ENCODE measurements at regions not wholly inside any gene's neighbourhood (a gene's known extent, or its start where the extent isn't known, plus 50 kb on each side); places are given as distances from the start of the nearest gene placed in this dataset.
"Not testable (repeated sequence)": the region's sequence is repeated elsewhere in the genome, so short reads cannot be mapped to it uniquely, and the experiment has no call there.

GRCh38 chr3:177860184-177860583, 662.9 kb upstream of the TBL1XR1 start:
- no peak overlapping the region for H3K4me3 Mint-ChIP-seq
- peaks cover 11% of the 10 kb centered on the region for H3K9me3 Mint-ChIP-seq (ENCODE audit: low read depth)
- no peaks in the 10 kb centered on the region for H3K4me1 Mint-ChIP-seq (ENCODE audit: low read depth)
- no peaks in the 10 kb centered on the region for H3K27me3 Mint-ChIP-seq
- peaks cover 15% of the 10 kb centered on the region for H3K36me3 Mint-ChIP-seq
- H3K27ac Mint-ChIP-seq, result no peak overlapping the region

GRCh38 chr3:177862962-177863491, 665.7 kb upstream of the TBL1XR1 start:
- peaks cover 20% of the 10 kb centered on the region for H3K9me3 Mint-ChIP-seq (ENCODE audit: low read depth)
- H3K4me3 Mint-ChIP-seq, result no peak overlapping the region
- peaks cover 25% of the 10 kb centered on the region for H3K36me3 Mint-ChIP-seq

GRCh38 chr3:177871267-177871666, 665.0 kb upstream of the KCNMB2 start:
- H3K27ac Mint-ChIP-seq; H3K4me1 Mint-ChIP-seq (ENCODE audit: low read depth); H3K4me3 Mint-ChIP-seq; H3K27me3 Mint-ChIP-seq: not testable (repeated sequence)
- Mint-ChIP-seq H3K36me3 (peaks cover 19% of the 10 kb centered on the region), H3K9me3 (ENCODE audit: low read depth) (peaks cover 22% of the 10 kb centered on the region)

More at GRCh38 chr3:177862962-177863491, 665.7 kb upstream of the TBL1XR1 start:
- H3K27ac Mint-ChIP-seq, result no peak overlapping the region
- H3K4me1 Mint-ChIP-seq (ENCODE audit: low read depth), result no peaks in the 10 kb centered on the region
- no peaks in the 10 kb centered on the region for H3K27me3 Mint-ChIP-seq

- Mint-ChIP-seq H3K4me3 (no peak overlapping the region), H3K36me3 (no peaks in the 10 kb centered on the region), H3K27me3 (no peaks in the 10 kb centered on the region), H3K27ac (no peak overlapping the region), H3K9me3 (ENCODE audit: low read depth) (no peaks in the 10 kb centered on the region), H3K4me1 (ENCODE audit: low read depth) (peaks cover 12% of the 10 kb centered on the region)
These were observed 658.0 kb upstream of the KCNMB2 start for GRCh38 chr3:177878192-177878591.

- no peaks in the 10 kb centered on the region for H3K36me3 Mint-ChIP-seq
- no peaks in the 10 kb centered on the region for H3K27me3 Mint-ChIP-seq
- H3K27ac Mint-ChIP-seq, result no peak overlapping the region
- no peak overlapping the region for H3K4me3 Mint-ChIP-seq
- H3K4me1 Mint-ChIP-seq (ENCODE audit: low read depth), result peaks cover 16% of the 10 kb centered on the region
- no peaks in the 10 kb centered on the region for H3K9me3 Mint-ChIP-seq (ENCODE audit: low read depth)
These were observed 657.3 kb upstream of the KCNMB2 start for GRCh38 chr3:177878957-177879356.

- no peaks in the 10 kb centered on the region for H3K36me3 Mint-ChIP-seq
- H3K27me3 Mint-ChIP-seq, result no peaks in the 10 kb centered on the region
- H3K27ac Mint-ChIP-seq, result no peak overlapping the region
- no peak overlapping the region for H3K4me3 Mint-ChIP-seq
- H3K4me1 Mint-ChIP-seq (ENCODE audit: low read depth), result peaks cover 9% of the 10 kb centered on the region
- H3K9me3 Mint-ChIP-seq (ENCODE audit: low read depth), result no peaks in the 10 kb centered on the region
These were observed 654.9 kb upstream of the KCNMB2 start for GRCh38 chr3:177881351-177881750.

- Mint-ChIP-seq H3K4me1 (ENCODE audit: low read depth) (peaks cover 9% of the 10 kb centered on the region), H3K27me3 (no peaks in the 10 kb centered on the region), H3K27ac (no peak overlapping the region), H3K36me3 (no peaks in the 10 kb centered on the region), H3K4me3 (no peak overlapping the region), H3K9me3 (ENCODE audit: low read depth) (no peaks in the 10 kb centered on the region)
These were observed 654.0 kb upstream of the KCNMB2 start for GRCh38 chr3:177882124-177882648.

- H3K4me3 Mint-ChIP-seq, result no peak overlapping the region
- H3K4me1 Mint-ChIP-seq (ENCODE audit: low read depth), result peaks cover 9% of the 10 kb centered on the region
- no peaks in the 10 kb centered on the region for H3K9me3 Mint-ChIP-seq (ENCODE audit: low read depth)
- H3K36me3 Mint-ChIP-seq, result no peaks in the 10 kb centered on the region
- H3K27ac Mint-ChIP-seq, result no peak overlapping the region
- no peaks in the 10 kb centered on the region for H3K27me3 Mint-ChIP-seq
These were observed 653.1 kb upstream of the KCNMB2 start for GRCh38 chr3:177883091-177883490.

GRCh38 chr3:177883957-177884356, 652.3 kb upstream of the KCNMB2 start:
- no peak overlapping the region for H3K4me3 Mint-ChIP-seq
- H3K36me3 Mint-ChIP-seq, result peaks cover 2% of the 10 kb centered on the region
- peaks cover 9% of the 10 kb centered on the region for H3K4me1 Mint-ChIP-seq (ENCODE audit: low read depth)
- no peak overlapping the region for H3K27ac Mint-ChIP-seq
- H3K9me3 Mint-ChIP-seq (ENCODE audit: low read depth), result no peaks in the 10 kb centered on the region
- no peaks in the 10 kb centered on the region for H3K27me3 Mint-ChIP-seq

- no peaks in the 10 kb centered on the region for H3K27me3 Mint-ChIP-seq
- H3K4me3 Mint-ChIP-seq, result no peak overlapping the region
- H3K9me3 Mint-ChIP-seq (ENCODE audit: low read depth), result no peaks in the 10 kb centered on the region
- no peak overlapping the region for H3K27ac Mint-ChIP-seq
- H3K36me3 Mint-ChIP-seq, result peaks cover 2% of the 10 kb centered on the region
- H3K4me1 Mint-ChIP-seq (ENCODE audit: low read depth), result peaks cover 9% of the 10 kb centered on the region
These were observed 651.2 kb upstream of the KCNMB2 start for GRCh38 chr3:177885063-177885462.

GRCh38 chr3:177886501-177886900, 649.7 kb upstream of the KCNMB2 start:
- no peaks in the 10 kb centered on the region for H3K27me3 Mint-ChIP-seq
- H3K4me3 Mint-ChIP-seq, result no peak overlapping the region
- H3K9me3 Mint-ChIP-seq (ENCODE audit: low read depth), result no peaks in the 10 kb centered on the region
- H3K27ac Mint-ChIP-seq, result no peak overlapping the region
- H3K4me1 Mint-ChIP-seq (ENCODE audit: low read depth), result peaks cover 9% of the 10 kb centered on the region
- H3K36me3 Mint-ChIP-seq, result peaks cover 2% of the 10 kb centered on the region

GRCh38 chr3:177887475-177887874, 648.8 kb upstream of the KCNMB2 start:
- Mint-ChIP-seq H3K36me3 (peaks cover 2% of the 10 kb centered on the region), H3K4me1 (ENCODE audit: low read depth) (peaks cover 9% of the 10 kb centered on the region), H3K9me3 (ENCODE audit: low read depth) (no peaks in the 10 kb centered on the region), H3K4me3 (no peak overlapping the region), H3K27me3 (no peaks in the 10 kb centered on the region), H3K27ac (no peak overlapping the region)

GRCh38 chr3:177889161-177889560, 647.1 kb upstream of the KCNMB2 start:
- Mint-ChIP-seq H3K9me3 (ENCODE audit: low read depth) (no peaks in the 10 kb centered on the region), H3K27me3 (no peaks in the 10 kb centered on the region), H3K4me1 (ENCODE audit: low read depth) (peaks cover under 1% of the 10 kb centered on the region), H3K36me3 (peaks cover 2% of the 10 kb centered on the region), H3K4me3 (no peak overlapping the region), H3K27ac (no peak overlapping the region)

GRCh38 chr3:177889652-177890358, 646.4 kb upstream of the KCNMB2 start:
- Mint-ChIP-seq H3K36me3 (peaks cover 2% of the 10 kb centered on the region), H3K9me3 (ENCODE audit: low read depth) (no peaks in the 10 kb centered on the region), H3K27me3 (no peaks in the 10 kb centered on the region), H3K27ac (no peak overlapping the region), H3K4me1 (ENCODE audit: low read depth) (no peaks in the 10 kb centered on the region), H3K4me3 (no peak overlapping the region)

- H3K27me3 Mint-ChIP-seq, result no peaks in the 10 kb centered on the region
- peaks cover 2% of the 10 kb centered on the region for H3K36me3 Mint-ChIP-seq
- no peak overlapping the region for H3K27ac Mint-ChIP-seq
- no peaks in the 10 kb centered on the region for H3K9me3 Mint-ChIP-seq (ENCODE audit: low read depth)
- H3K4me1 Mint-ChIP-seq (ENCODE audit: low read depth), result no peaks in the 10 kb centered on the region
- no peak overlapping the region for H3K4me3 Mint-ChIP-seq
These were observed 645.9 kb upstream of the KCNMB2 start for GRCh38 chr3:177890359-177890683.

GRCh38 chr3:177891569-177891968, 644.7 kb upstream of the KCNMB2 start:
- not testable (repeated sequence) for H3K27me3 Mint-ChIP-seq; H3K4me1 Mint-ChIP-seq (ENCODE audit: low read depth); H3K4me3 Mint-ChIP-seq; H3K36me3 Mint-ChIP-seq; H3K9me3 Mint-ChIP-seq (ENCODE audit: low read depth); H3K27ac Mint-ChIP-seq

Measured in activated naive CD8-positive, alpha-beta T cell (primary cell).